ENCODE measurements at regions not wholly inside any gene's neighbourhood (a gene's known extent, or its start where the extent isn't known, plus 50 kb on each side); places are given as distances from the start of the nearest gene placed in this dataset.

GRCh38 chr14:34190717-34191116, 239.8 kb upstream of the EGLN3 start:
- no peak overlapping the region for H3K4me3 Mint-ChIP-seq
- no peak overlapping the region for H3K27ac Mint-ChIP-seq
- CTCF ChIA-PET = no interaction called here
- no peaks in the 10 kb centered on the region for H3K9me3 Mint-ChIP-seq
- H3K36me3 Mint-ChIP-seq = no peaks in the 10 kb centered on the region
- DNase-seq = no peak
- peaks cover 4% of the 10 kb centered on the region for H3K27me3 Mint-ChIP-seq
- no peaks in the 10 kb centered on the region for H3K4me1 Mint-ChIP-seq

GRCh38 chr14:34189866-34190265, 239.0 kb upstream of the EGLN3 start:
- H3K4me3 Mint-ChIP-seq = no peak overlapping the region
- no peak for DNase-seq
- no peaks in the 10 kb centered on the region for H3K9me3 Mint-ChIP-seq
- CTCF ChIA-PET = no interaction called here
- H3K27me3 Mint-ChIP-seq = peaks cover 4% of the 10 kb centered on the region
- H3K4me1 Mint-ChIP-seq = no peaks in the 10 kb centered on the region
- no peaks in the 10 kb centered on the region for H3K36me3 Mint-ChIP-seq
- no peak overlapping the region for H3K27ac Mint-ChIP-seq

- H3K27ac Mint-ChIP-seq = no peak overlapping the region
- peaks cover 4% of the 10 kb centered on the region for H3K27me3 Mint-ChIP-seq
- H3K4me1 Mint-ChIP-seq = no peaks in the 10 kb centered on the region
- no peaks in the 10 kb centered on the region for H3K9me3 Mint-ChIP-seq
- DNase-seq = no peak
- H3K4me3 Mint-ChIP-seq = no peak overlapping the region
- no peaks in the 10 kb centered on the region for H3K36me3 Mint-ChIP-seq
- CTCF ChIA-PET = no interaction called here
Observed at GRCh38 chr14:34187519-34188044, 236.7 kb upstream of the EGLN3 start.

GRCh38 chr14:34187061-34187460, 236.2 kb upstream of the EGLN3 start:
- no peaks in the 10 kb centered on the region for H3K4me1 Mint-ChIP-seq
- CTCF ChIA-PET = no interaction called here
- H3K27me3 Mint-ChIP-seq = no peaks in the 10 kb centered on the region
- H3K4me3 Mint-ChIP-seq = no peak overlapping the region
- no peak overlapping the region for H3K27ac Mint-ChIP-seq
- no peak for DNase-seq
- H3K9me3 Mint-ChIP-seq = no peaks in the 10 kb centered on the region
- no peaks in the 10 kb centered on the region for H3K36me3 Mint-ChIP-seq

- no peaks in the 10 kb centered on the region for H3K9me3 Mint-ChIP-seq
- no peak overlapping the region for H3K27ac Mint-ChIP-seq
- CTCF ChIA-PET = no interaction called here
- H3K27me3 Mint-ChIP-seq = no peaks in the 10 kb centered on the region
- no peaks in the 10 kb centered on the region for H3K4me1 Mint-ChIP-seq
- no peak for DNase-seq
- no peak overlapping the region for H3K4me3 Mint-ChIP-seq
- no peaks in the 10 kb centered on the region for H3K36me3 Mint-ChIP-seq
Observed at GRCh38 chr14:34184126-34184525, 233.3 kb upstream of the EGLN3 start.

- DNase-seq = no peak
- no peak overlapping the region for H3K4me3 Mint-ChIP-seq
- no peaks in the 10 kb centered on the region for H3K4me1 Mint-ChIP-seq
- no peaks in the 10 kb centered on the region for H3K36me3 Mint-ChIP-seq
- H3K9me3 Mint-ChIP-seq = no peaks in the 10 kb centered on the region
- H3K27ac Mint-ChIP-seq = no peak overlapping the region
- CTCF ChIA-PET = no interaction called here
- no peaks in the 10 kb centered on the region for H3K27me3 Mint-ChIP-seq
Observed at GRCh38 chr14:34183478-34183877, 232.6 kb upstream of the EGLN3 start.

- no peaks in the 10 kb centered on the region for H3K36me3 Mint-ChIP-seq
- no peaks in the 10 kb centered on the region for H3K4me1 Mint-ChIP-seq
- no peak overlapping the region for H3K27ac Mint-ChIP-seq
- H3K9me3 Mint-ChIP-seq = no peaks in the 10 kb centered on the region
- no peaks in the 10 kb centered on the region for H3K27me3 Mint-ChIP-seq
- CTCF ChIA-PET = interaction anchor here (1.0 kb wide), 1 partner anchor 213 kb away, joined by 3 read pairs; no protein-coding TSS in a partner anchor
- no peak overlapping the region for H3K4me3 Mint-ChIP-seq
- no peak for DNase-seq
Observed at GRCh38 chr14:34181338-34181737, 230.5 kb upstream of the EGLN3 start.

GRCh38 chr14:34180869-34181268, 230.0 kb upstream of the EGLN3 start:
- no peak overlapping the region for H3K4me3 Mint-ChIP-seq
- no peak overlapping the region for H3K27ac Mint-ChIP-seq
- no peaks in the 10 kb centered on the region for H3K9me3 Mint-ChIP-seq
- H3K36me3 Mint-ChIP-seq = no peaks in the 10 kb centered on the region
- no peaks in the 10 kb centered on the region for H3K27me3 Mint-ChIP-seq
- no peaks in the 10 kb centered on the region for H3K4me1 Mint-ChIP-seq
- CTCF ChIA-PET = interaction anchor here (1.0 kb wide), 1 partner anchor 213 kb away, joined by 3 read pairs; no protein-coding TSS in a partner anchor
- no peak for DNase-seq

- no peaks in the 10 kb centered on the region for H3K36me3 Mint-ChIP-seq
- H3K27ac Mint-ChIP-seq = no peak overlapping the region
- DNase-seq = no peak
- H3K9me3 Mint-ChIP-seq = no peaks in the 10 kb centered on the region
- CTCF ChIA-PET = interaction anchor here (1.0 kb wide), 1 partner anchor 212 kb away, joined by 3 read pairs; no protein-coding TSS in a partner anchor
- no peaks in the 10 kb centered on the region for H3K4me1 Mint-ChIP-seq
- no peaks in the 10 kb centered on the region for H3K27me3 Mint-ChIP-seq
- H3K4me3 Mint-ChIP-seq = no peak overlapping the region
Observed at GRCh38 chr14:34180434-34180833, 229.6 kb upstream of the EGLN3 start.

GRCh38 chr14:34179727-34180126, 228.9 kb upstream of the EGLN3 start:
- Mint-ChIP-seq H3K4me3 (no peak overlapping the region), H3K4me1 (no peaks in the 10 kb centered on the region), H3K27me3 (no peaks in the 10 kb centered on the region), H3K27ac (no peak overlapping the region), H3K36me3 (no peaks in the 10 kb centered on the region), H3K9me3 (no peaks in the 10 kb centered on the region)
- DNase-seq = no peak
- CTCF ChIA-PET = no interaction called here

- Mint-ChIP-seq H3K27me3 (peaks cover 9% of the 10 kb centered on the region), H3K9me3 (no peaks in the 10 kb centered on the region), H3K27ac (no peak overlapping the region), H3K4me3 (no peak overlapping the region), H3K36me3 (no peaks in the 10 kb centered on the region), H3K4me1 (no peaks in the 10 kb centered on the region)
- CTCF ChIA-PET = no interaction called here
- DNase-seq = no peak
Observed at GRCh38 chr14:34177466-34177865, 226.6 kb upstream of the EGLN3 start.

GRCh38 chr14:34175574-34175973, 224.7 kb upstream of the EGLN3 start:
- H3K9me3 Mint-ChIP-seq = no peaks in the 10 kb centered on the region
- H3K27me3 Mint-ChIP-seq = peaks cover 9% of the 10 kb centered on the region
- no peak overlapping the region for H3K4me3 Mint-ChIP-seq
- H3K27ac Mint-ChIP-seq = no peak overlapping the region
- no peak for DNase-seq
- no peaks in the 10 kb centered on the region for H3K36me3 Mint-ChIP-seq
- no peaks in the 10 kb centered on the region for H3K4me1 Mint-ChIP-seq
- CTCF ChIA-PET = no interaction called here

GRCh38 chr14:34174973-34175372, 224.1 kb upstream of the EGLN3 start:
- Mint-ChIP-seq H3K36me3 (no peaks in the 10 kb centered on the region), H3K9me3 (no peaks in the 10 kb centered on the region), H3K27me3 (peaks cover 9% of the 10 kb centered on the region), H3K27ac (no peak overlapping the region), H3K4me1 (no peaks in the 10 kb centered on the region), H3K4me3 (no peak overlapping the region)
- DNase-seq = no peak
- CTCF ChIA-PET = no interaction called here

- CTCF ChIA-PET = no interaction called here
- no peaks in the 10 kb centered on the region for H3K4me1 Mint-ChIP-seq
- H3K27me3 Mint-ChIP-seq = peaks cover 9% of the 10 kb centered on the region
- no peaks in the 10 kb centered on the region for H3K9me3 Mint-ChIP-seq
- H3K4me3 Mint-ChIP-seq = no peak overlapping the region
- no peak overlapping the region for H3K27ac Mint-ChIP-seq
- no peaks in the 10 kb centered on the region for H3K36me3 Mint-ChIP-seq
- no peak for DNase-seq
Observed at GRCh38 chr14:34173916-34174315, 223.0 kb upstream of the EGLN3 start.

- no peak for DNase-seq
- Mint-ChIP-seq H3K4me1 (no peaks in the 10 kb centered on the region), H3K27me3 (peaks cover 13% of the 10 kb centered on the region), H3K9me3 (no peaks in the 10 kb centered on the region), H3K27ac (no peak overlapping the region), H3K4me3 (no peak overlapping the region), H3K36me3 (no peaks in the 10 kb centered on the region)
- CTCF ChIA-PET = no interaction called here
Observed at GRCh38 chr14:34172550-34173368, 221.9 kb upstream of the EGLN3 start.

Measured in activated naive CD4-positive, alpha-beta T cell treated with anti-CD3 and anti-CD28 coated beads, Interleukin-2, amount 10 ng/mL, durations not matched to agents 7 days and 5 days (primary cell).